GM18951 (cell line): ENCODE measurements at regions not wholly inside any gene's neighbourhood (a gene's known extent, or its start where the extent isn't known, plus 50 kb on each side); places are given as distances from the start of the nearest gene placed in this dataset.
"Not testable (repeated sequence)": the region's sequence is repeated elsewhere in the genome, so short reads cannot be mapped to it uniquely, and the experiment has no call there.

ENCODE experiments used
- POLR2A ChIP-seq: IDR thresholded peaks from 4 replicates; pipeline ENCODE4 v1.6.1; 2011; ENCODE audit warnings: mild to moderate bottlenecking; ENCODE audit not compliant: insufficient read length, insufficient read depth; ENCODE audit errors: extremely low read depth
- in situ Hi-C: fragments of 300-500 bp; cut with MboI; formaldehyde crosslinking; loops from one replicate; pipeline ENCODE4 v1.12.0; 2022; ENCODE audit warnings: low sequenced_read_pairs, mixed read lengths, inconsistent platforms; ENCODE audit not compliant: unreplicated experiment

DNA sequence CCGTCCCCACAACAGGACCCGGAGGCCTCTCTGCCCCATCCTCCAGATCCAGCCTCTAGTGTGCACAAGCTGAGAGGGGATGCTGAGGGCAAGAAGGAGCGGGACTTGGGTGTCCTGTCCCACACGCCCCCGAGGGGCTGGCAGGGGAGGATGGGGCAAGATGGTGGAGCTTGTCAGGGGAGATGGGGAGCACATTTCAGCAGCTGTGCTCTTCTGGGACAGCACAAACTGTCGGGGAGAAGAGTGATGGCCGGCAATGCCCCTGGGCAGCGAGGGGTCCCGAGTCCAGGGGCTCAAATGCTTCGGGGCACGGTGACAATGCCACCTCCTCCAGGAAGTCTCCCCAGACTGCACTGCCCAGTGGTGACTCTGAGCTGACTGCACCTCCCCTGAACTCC is 134.5 kb downstream of the FAM53A start:
- in situ Hi-C loops, result no loop called here
- no peak for TF ChIP-seq POLR2A

DNA sequence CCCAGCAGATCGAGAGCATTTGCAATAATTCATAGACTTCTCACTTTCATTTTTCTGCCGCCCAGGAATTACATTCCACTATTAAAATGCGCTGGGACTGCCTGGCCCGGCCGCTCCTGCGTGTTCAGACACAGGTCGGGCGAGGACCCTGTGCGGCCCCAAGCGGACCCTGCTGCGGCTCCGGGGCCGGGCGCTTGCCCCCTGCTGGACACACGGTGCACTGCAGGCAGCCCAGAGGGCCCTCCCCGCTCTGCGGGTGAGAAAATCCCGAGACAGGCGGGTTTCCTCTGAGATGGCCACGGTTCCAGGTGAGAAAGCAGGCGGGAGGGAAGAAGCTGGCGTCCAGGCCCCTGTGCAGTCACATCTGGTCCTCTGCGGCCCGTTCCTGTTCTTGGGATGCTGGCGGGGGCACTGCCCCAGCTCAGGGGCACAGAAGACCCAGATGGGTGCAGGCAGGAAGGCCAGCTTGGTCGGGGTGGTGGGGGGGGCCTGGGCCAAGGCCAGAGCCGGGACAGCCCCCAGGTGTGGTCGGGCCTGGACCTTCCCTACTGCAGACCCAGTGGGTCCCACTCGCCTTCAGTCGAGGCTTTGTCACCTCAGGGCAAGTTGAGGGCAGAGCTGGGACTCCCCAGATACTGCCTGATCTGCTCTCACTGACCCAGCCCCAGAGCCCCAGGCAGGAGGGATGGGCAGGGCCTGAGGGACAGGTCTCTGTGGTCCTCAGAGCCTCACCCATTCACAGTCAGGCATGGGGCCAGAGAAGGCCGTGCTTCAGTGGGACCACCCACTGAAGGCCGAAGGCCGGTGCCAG is 135.1 kb downstream of the FAM53A start:
- in situ Hi-C loops, result not testable (repeated sequence)

DNA sequence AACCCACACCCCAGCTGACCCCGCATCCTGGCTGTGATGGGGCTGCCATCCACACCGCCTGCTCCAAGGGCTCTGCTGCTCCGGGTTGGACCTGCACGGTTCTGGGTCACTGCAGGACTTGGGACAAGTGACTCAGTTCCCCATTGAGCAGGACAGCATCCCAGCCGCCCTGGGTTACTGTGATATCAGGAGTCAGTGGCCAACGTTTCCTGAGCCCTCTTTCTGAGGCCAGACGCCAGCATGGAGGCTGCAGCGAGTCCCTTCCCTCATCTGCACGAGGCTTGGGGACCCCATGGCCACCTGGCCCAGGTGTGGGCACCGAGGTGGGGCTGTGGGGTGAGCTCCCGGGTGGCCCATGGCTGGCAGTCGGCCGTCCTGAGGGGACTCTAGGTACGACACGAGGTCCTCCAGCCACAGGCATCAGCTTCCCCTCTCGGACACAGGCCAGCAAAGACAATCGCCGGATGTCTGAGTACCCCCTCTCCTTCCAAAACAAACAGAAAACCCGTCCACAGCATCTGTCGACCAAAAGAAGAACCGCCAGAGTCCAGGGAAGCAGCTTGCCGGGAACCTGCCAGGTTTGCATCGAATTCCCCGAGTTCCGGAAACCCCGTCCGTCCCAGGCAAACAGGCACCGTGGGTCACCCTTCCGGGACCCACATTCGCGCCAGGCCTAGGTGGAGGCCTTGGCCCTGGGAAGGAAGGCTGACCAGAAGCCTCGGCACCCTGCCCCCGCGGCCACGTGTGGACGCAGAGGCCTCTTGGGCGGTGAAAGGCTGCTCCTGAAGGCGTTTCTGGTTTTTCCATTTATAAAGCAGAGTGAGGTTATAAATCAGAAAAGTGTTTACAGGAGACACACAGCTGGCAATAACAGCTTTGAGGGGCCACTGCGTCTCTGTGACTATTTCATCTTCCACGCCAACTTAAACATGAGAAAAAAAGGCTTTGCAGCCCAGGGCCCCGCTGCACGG is 136.0 kb downstream of the FAM53A start:
- TF ChIP-seq POLR2A, result no peak
- in situ Hi-C loops, result no loop called here

DNA sequence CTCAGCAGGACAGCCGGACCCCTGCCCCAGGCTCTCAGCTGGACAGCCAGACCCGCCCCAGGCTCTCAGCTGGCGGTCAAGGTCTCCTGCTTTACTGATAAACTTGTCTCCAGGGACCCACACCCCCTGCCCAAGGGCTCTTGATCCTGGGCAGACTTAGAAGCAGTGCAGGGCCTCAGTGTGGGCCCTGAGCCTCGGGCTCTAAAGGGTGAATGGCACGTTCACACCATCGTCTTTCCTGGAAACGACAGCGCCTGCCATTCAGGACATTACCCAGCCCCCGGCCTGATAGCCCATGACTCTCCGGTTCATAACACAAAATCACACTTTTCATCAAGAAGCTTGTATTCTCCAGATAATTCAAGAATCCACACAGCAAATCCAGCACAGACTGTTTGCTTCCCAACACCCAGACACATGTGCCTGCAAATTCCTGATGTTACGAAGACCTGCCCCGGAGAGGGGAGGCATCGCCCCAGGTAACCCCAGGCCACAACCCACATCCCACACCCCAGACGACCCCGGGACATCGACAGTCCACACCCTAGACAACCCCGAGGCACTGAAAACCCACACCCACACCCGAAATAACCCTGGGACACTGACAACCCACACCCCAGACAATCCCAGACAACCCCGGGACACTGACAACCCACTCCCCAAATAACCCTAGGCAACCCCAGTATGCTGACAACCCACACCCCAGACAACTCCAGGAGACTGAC is 136.8 kb downstream of the FAM53A start:
- TF ChIP-seq POLR2A, result no peak
- in situ Hi-C loops, result no loop called here

DNA sequence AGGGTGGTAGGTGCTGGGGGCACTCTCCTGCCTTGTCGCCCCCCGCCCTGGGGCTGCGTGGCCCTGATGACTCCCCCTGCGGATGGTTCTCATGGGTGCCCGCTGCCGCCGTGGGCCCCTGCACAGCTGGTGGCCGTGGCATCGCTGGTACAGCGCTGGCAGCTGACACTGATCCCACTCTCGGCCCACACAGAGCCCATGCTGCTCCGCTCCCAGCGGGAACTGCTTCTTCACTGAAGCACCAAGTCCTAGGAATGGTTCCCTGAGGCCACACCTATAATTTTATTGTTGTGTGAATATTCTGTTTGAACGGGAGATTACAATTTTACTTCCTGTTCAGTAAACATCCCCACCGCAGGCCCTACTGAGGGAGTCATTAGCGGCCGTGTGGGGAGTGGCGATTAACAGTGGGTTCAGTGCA is 138.6 kb upstream of the NKX1-1 start:
- in situ Hi-C loops, result no loop called here
- no peak for TF ChIP-seq POLR2A

DNA sequence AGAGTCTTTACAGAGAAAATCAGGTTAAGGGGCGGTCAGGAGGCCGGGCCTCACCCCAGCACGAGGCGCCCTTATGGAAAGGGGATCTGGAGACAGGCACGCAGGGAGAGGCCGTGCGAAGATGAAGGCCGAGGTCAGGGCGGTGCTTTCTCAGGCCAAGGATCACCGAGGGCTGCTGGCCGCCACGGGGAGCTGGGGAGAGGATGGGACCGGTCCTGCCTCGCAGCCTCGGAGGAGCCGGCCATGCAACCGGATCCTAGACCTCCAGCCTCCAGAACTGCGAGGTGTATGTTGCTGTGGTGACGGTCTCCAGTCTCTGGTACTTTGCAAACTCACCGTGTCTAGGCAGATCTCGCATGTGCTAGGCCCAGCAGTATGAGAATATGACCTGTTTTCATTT is 138.2 kb upstream of the NKX1-1 start:
- in situ Hi-C loops, result not testable (repeated sequence)

DNA sequence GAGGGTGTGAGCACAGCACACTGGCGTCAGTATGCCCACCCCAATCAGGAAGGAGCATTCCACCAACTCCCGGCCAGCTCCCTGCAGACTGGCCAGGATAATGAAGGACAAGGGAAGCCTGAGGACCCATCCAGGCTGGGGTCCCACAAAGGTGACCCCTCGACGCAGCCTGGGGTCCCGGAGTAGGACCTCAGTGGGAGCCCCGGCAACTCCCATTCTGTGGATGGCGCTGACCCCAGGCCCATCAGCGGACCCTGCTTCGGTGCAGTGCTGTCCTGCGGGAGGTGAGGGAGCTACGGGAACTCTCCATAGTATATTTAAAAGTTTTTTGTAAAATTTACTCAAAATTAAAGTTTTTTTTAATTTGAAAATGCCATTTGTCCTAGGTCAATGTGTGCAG is 137.7 kb upstream of the NKX1-1 start:
- in situ Hi-C loops, result no loop called here
- TF ChIP-seq POLR2A, result no peak

DNA sequence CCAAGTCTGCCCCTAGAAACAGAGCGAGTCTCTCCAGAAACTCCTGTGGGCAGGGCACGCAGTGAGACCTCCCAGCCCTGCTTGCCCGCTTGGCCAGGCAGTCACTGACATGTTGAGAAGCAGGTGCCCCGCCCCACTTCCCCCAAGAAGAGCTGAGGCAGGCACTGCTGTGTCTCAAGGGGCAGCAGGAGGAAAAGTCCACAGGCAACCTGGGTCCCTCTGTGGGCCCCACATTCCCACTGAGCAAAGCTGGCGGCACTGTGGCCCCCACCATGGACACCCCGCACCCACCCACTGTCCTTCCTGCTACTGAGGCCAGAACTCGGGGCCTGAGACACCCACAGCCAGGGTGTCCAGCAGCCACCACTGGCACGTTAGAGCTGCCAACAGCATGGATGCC is 137.3 kb upstream of the NKX1-1 start:
- in situ Hi-C loops, result no loop called here

DNA sequence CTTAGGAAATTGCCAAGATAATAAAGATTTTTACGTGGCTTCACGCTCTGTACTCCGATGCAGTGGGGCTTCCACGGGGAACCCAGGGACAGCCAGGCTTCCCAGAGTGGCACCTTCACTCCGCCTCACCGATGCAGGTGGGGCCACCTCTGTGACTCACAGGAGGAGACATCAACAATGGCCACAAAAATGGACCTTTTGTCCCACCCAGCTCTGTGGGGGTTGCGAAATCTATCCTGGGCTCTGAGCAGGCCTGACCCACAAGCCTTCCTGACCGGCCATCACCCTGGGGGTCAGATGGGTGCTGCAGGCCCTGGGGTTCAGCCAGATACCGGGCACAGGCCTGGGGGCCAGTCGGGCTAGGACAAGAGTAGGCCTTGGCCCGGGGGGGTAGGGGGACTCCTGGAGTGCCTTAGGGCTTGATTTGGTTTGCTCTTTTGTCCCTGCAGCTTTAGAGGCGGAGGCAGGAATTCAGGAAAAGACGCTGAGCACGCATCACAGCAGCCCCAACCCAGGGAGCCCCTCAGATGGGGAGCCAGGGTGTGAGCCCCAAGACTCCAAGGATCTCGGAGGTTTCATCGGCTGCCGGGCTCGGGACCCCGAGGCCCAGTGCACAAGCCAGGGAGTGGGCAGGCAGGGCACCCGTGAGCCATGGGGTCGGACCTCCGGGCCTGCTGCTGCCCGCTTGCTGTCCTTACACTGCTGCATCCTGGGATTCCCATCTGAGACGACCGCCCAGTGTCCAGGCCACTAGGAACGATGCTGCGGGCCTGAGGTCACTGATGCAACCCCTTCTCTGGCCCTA is 136.5 kb upstream of the NKX1-1 start:
- in situ Hi-C loops, result no loop called here
- no peak for TF ChIP-seq POLR2A

More for the DNA sequence above, 137.3 kb upstream of the NKX1-1 start:
- no peak for TF ChIP-seq POLR2A

DNA sequence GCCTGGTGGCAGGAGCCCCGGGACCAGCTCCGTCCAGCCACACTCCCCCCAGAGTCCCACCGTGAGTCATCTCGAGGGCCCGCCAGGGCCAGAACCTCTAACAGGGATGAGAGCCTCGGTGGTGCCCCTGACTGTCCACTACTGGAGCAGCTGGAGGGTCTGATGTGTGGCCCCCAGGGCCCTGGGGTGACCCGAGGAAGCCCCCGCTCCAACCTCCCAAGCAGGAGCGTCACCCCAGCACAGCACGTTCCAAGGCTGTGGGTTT is 135.9 kb upstream of the NKX1-1 start:
- no peak for TF ChIP-seq POLR2A
- in situ Hi-C loops, result no loop called here

DNA sequence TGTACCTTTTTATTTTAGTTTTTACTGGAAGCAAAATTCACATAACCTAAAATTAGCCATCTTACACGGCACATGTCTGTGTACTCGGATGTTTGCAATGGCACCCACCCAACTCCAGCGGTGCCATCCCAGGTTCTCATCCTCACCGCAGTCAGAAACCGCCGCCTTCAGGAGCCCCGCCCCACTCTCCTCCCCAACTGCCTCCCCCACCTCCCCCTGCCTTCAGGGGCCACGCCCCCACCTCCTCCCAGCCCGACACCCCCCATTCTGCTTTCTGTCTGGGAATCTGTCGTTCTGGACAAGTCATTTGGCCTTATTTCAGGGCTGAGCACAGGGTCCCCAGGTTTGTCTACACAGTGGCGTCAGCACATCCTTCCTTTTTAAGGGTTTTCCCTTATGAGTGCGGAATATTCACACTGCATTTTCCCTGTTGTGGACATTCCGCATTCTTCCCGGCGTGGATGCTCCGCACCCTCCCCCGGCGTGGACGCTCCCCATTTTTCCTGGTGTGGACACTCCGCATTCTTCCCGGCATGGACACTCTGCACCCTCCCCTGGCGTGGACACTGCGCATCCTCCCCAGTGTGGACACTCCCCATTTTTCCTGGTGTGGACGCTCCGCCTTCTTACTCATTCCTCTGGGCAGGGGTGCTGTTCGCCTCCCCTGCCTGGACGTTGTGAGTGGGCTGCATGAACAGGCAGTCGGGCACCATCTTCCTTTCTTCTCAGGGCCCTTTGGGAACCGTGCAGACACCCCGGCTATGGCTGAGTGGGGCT is 135.4 kb upstream of the NKX1-1 start:
- in situ Hi-C loops, result no loop called here
- TF ChIP-seq POLR2A, result no peak
